ENCODE measurements at regions not wholly inside any gene's neighbourhood (a gene's known extent, or its start where the extent isn't known, plus 50 kb on each side); places are given as distances from the start of the nearest gene placed in this dataset.
"Not testable (repeated sequence)": the region's sequence is repeated elsewhere in the genome, so short reads cannot be mapped to it uniquely, and the experiment has no call there.

GRCh38 chr3:23136054-23136453, 67.1 kb upstream of the UBE2E2 start:
- ATAC-seq (no peak), DNase-seq (ENCODE audit: low spot score) (no peak)
- Mint-ChIP-seq H3K36me3 (0 out of 2 replicates have a peak, but pooled peaks cover 3% of the 10 kb centered on the region), H3K4me1 (peaks cover 2% of the 10 kb centered on the region; the same call in 1 of the 2 replicates), H3K9me3 (peaks cover 4% of the 10 kb centered on the region; the same call in 1 of the 2 replicates), H3K27ac (no peak overlapping the region), H3K27me3 (ENCODE audit: low read depth) (no peaks in the 10 kb centered on the region), H3K4me3 (no peak overlapping the region)
- ChIA-PET POLR2A (no interaction called here), CTCF (no interaction called here)
- TF ChIP-seq CREB1 (CRISPR knock-in tag; IDR thresholded peaks at IDR 0.05) (no peak), IRF1 (CRISPR knock-in tag; IDR thresholded peaks at IDR 0.05) (no peak), CTCF (IDR thresholded peaks at IDR 0.05) (no peak), FOXP4 (CRISPR knock-in tag; IDR thresholded peaks at IDR 0.05) (no peak), USF2 (CRISPR knock-in tag; IDR thresholded peaks at IDR 0.05) (no peak), ZBTB43 (CRISPR knock-in tag; IDR thresholded peaks at IDR 0.05) (no peak), CDX4 (CRISPR knock-in tag; IDR thresholded peaks at IDR 0.05; ENCODE audit: borderline replicate concordance) (no peak)

GRCh38 chr3:23144051-23144450, 59.1 kb upstream of the UBE2E2 start:
- CTCF ChIA-PET; H3K36me3 Mint-ChIP-seq; H3K9me3 Mint-ChIP-seq; H3K4me1 Mint-ChIP-seq; H3K27me3 Mint-ChIP-seq (ENCODE audit: low read depth); DNase-seq (ENCODE audit: low spot score); H3K4me3 Mint-ChIP-seq; POLR2A ChIA-PET; ATAC-seq; H3K27ac Mint-ChIP-seq: not testable (repeated sequence)

- no peak overlapping the region for H3K4me3 Mint-ChIP-seq
- ATAC-seq (no peak), DNase-seq (ENCODE audit: low spot score) (no peak)
- no peaks in the 10 kb centered on the region; the same call in 1 of the 2 replicates for H3K27me3 Mint-ChIP-seq (ENCODE audit: low read depth)
- peaks cover 6% of the 10 kb centered on the region; the same call in 1 of the 2 replicates for H3K9me3 Mint-ChIP-seq
- no peak overlapping the region for H3K27ac Mint-ChIP-seq
- H3K4me1 Mint-ChIP-seq, result no peaks in the 10 kb centered on the region
- CTCF ChIA-PET, result no interaction called here
- no peak for TF ChIP-seq ERG (CRISPR knock-in tag; IDR thresholded peaks at IDR 0.05)
- TF ChIP-seq ZNF219 (CRISPR knock-in tag; IDR thresholded peaks at IDR 0.05; ENCODE audit: borderline replicate concordance), result no peak
- TF ChIP-seq NR1H2 (CRISPR knock-in tag; IDR thresholded peaks at IDR 0.05), result no peak
- no peak for TF ChIP-seq ZSCAN18 (CRISPR knock-in tag; IDR thresholded peaks at IDR 0.05)
- TF ChIP-seq SP1 (CRISPR knock-in tag; conservative IDR thresholded peaks at IDR 0.05), result no peak
- no peaks in the 10 kb centered on the region for H3K36me3 Mint-ChIP-seq
- POLR2A ChIA-PET, result no interaction called here
Observed at GRCh38 chr3:23146163-23146562, 57.0 kb upstream of the UBE2E2 start.

All from WTC11 (cell line).